OCI-LY3 (cell line): ENCODE measurements at regions not wholly inside any gene's neighbourhood (a gene's known extent, or its start where the extent isn't known, plus 50 kb on each side); places are given as distances from the start of the nearest gene placed in this dataset.

Experiments used
- CTCF ChIP-seq: fragments of 200-600, 300-600 bp; sonication (generic); IDR thresholded peaks from 2 replicates; pipeline ENCODE4 v1.5.1; 2014; ENCODE audit warnings: antibody characterized with exemption, low read length, low read depth
- EZH2phosphoT487 ChIP-seq: fragments of 200-600 bp; shearing (Covaris generic); IDR thresholded peaks from 2 replicates; pipeline ENCODE4 v1.6.1; 2018; ENCODE audit warnings: antibody characterized with exemption, mixed run types, low read depth

- TF ChIP-seq CTCF (no peak), EZH2phosphoT487 (no peak)
Measured at GRCh38 chr7:97466071-97466470, 265.8 kb upstream of the TAC1 start.
